Upper lobe of right lung (tissue), 1 donor: ENCODE measurements at regions not wholly inside any gene's neighbourhood (a gene's known extent, or its start where the extent isn't known, plus 50 kb on each side); places are given as distances from the start of the nearest gene placed in this dataset.
"Not testable (repeated sequence)": the region's sequence is repeated elsewhere in the genome, so short reads cannot be mapped to it uniquely, and the experiment has no call there.

Experiments
- ATAC-seq: fragments of 200-7000 bp; cut with Tn5 transposase; one replicate; pipeline ENCODE4 v1.9.1; 2020; ENCODE audit warnings: mild to moderate bottlenecking, moderate library complexity
- DNase-seq: peaks from one replicate; pipeline ENCODE4 v3.0.0-alpha.2; 2020
- H3K27ac ChIP-seq: fragments of 200-600 bp; one replicate; pipeline ENCODE4 v1.8.0; 2022
- H3K27me3 ChIP-seq: fragments of 200-600 bp; one replicate; pipeline ENCODE4 v1.8.0; 2022; ENCODE audit warnings: mild to moderate bottlenecking
- H3K36me3 ChIP-seq: fragments of 200-600 bp; one replicate; pipeline ENCODE4 v1.8.0; 2022
- H3K4me1 ChIP-seq: fragments of 200-600 bp; one replicate; pipeline ENCODE4 v1.8.0; 2022
- H3K4me3 ChIP-seq: fragments of 200-600 bp; one replicate; pipeline ENCODE4 v1.8.0; 2022; ENCODE audit warnings: mild to moderate bottlenecking
- H3K9me3 ChIP-seq: fragments of 200-600 bp; one replicate; pipeline ENCODE4 v1.8.0; 2022
- CTCF ChIP-seq: fragments of 200-600 bp; IDR thresholded peaks from one replicate; pipeline ENCODE4 v1.8.0; 2022; ENCODE audit warnings: antibody characterized with exemption
- intact Hi-C: fragments of 100-400 bp; cut with DNase I; formaldehyde crosslinking; loops from one replicate; pipeline ENCODE4 v1.11.0; 2022
- donor health status: DM: no; HTN: yes; CAD: no; lungs with severe emphysema.

GRCh38 chr14:106129274-106129673, 602.9 kb downstream of the TMEM121 start:
- Histone ChIP-seq H3K9me3 (no peaks in the 10 kb centered on the region), H3K4me3 (no peak overlapping the region), H3K27me3 (peaks cover 18% of the 10 kb centered on the region), H3K36me3 (no peaks in the 10 kb centered on the region), H3K4me1 (no peaks in the 10 kb centered on the region), H3K27ac (no peak overlapping the region)
- no peak for DNase-seq
- intact Hi-C loops = no loop called here
- TF ChIP-seq CTCF = peak; percentile 12
- no peak for ATAC-seq

GRCh38 chr14:106129904-106130661, 603.7 kb downstream of the TMEM121 start:
- H3K36me3 ChIP-seq, H3K27ac ChIP-seq, ATAC-seq, H3K4me1 ChIP-seq, H3K9me3 ChIP-seq, H3K4me3 ChIP-seq, intact Hi-C loops, DNase-seq: not testable (repeated sequence)
- peaks cover 18% of the 10 kb centered on the region for H3K27me3 ChIP-seq

GRCh38 chr14:106133126-106133525, 606.7 kb downstream of the TMEM121 start:
- H3K27me3 ChIP-seq, H3K9me3 ChIP-seq, H3K4me3 ChIP-seq, ATAC-seq, intact Hi-C loops, H3K27ac ChIP-seq, DNase-seq, H3K36me3 ChIP-seq, H3K4me1 ChIP-seq: not testable (repeated sequence)

- H3K27me3 ChIP-seq = peaks cover 2% of the 10 kb centered on the region
- no peak for TF ChIP-seq CTCF
- no peaks in the 10 kb centered on the region for H3K36me3 ChIP-seq
- intact Hi-C loops = no loop called here
- H3K27ac ChIP-seq = no peak overlapping the region
- no peaks in the 10 kb centered on the region for H3K4me1 ChIP-seq
- H3K9me3 ChIP-seq = no peaks in the 10 kb centered on the region
- ATAC-seq (no peak), DNase-seq (no peak)
- H3K4me3 ChIP-seq = no peak overlapping the region
Measured at GRCh38 chr14:106134886-106135285, 608.5 kb downstream of the TMEM121 start.

GRCh38 chr14:106141242-106142220, 615.1 kb downstream of the TMEM121 start:
- DNase-seq (no peak), ATAC-seq (peak; percentile 19)
- H3K9me3 ChIP-seq = no peaks in the 10 kb centered on the region
- H3K27ac ChIP-seq = no peak overlapping the region
- H3K27me3 ChIP-seq = no peaks in the 10 kb centered on the region
- no peaks in the 10 kb centered on the region for H3K36me3 ChIP-seq
- no peak overlapping the region for H3K4me3 ChIP-seq
- no peaks in the 10 kb centered on the region for H3K4me1 ChIP-seq
- intact Hi-C loops = no loop called here
- no peak for TF ChIP-seq CTCF

GRCh38 chr14:106145731-106146130, 619.3 kb downstream of the TMEM121 start:
- H3K27me3 ChIP-seq, intact Hi-C loops, H3K9me3 ChIP-seq, ATAC-seq, H3K36me3 ChIP-seq, H3K4me3 ChIP-seq, DNase-seq, H3K4me1 ChIP-seq, H3K27ac ChIP-seq: not testable (repeated sequence)

- H3K9me3 ChIP-seq, H3K4me1 ChIP-seq, H3K36me3 ChIP-seq, intact Hi-C loops, H3K27ac ChIP-seq, H3K27me3 ChIP-seq, H3K4me3 ChIP-seq: not testable (repeated sequence)
- peak; percentile 99 for TF ChIP-seq CTCF
- ATAC-seq (peak; percentile 69), DNase-seq (peak; percentile 90)
Measured at GRCh38 chr14:106153362-106153955, 627.1 kb downstream of the TMEM121 start.
